ENCODE measurements at regions not wholly inside any gene's neighbourhood (a gene's known extent, or its start where the extent isn't known, plus 50 kb on each side); places are given as distances from the start of the nearest gene placed in this dataset.

GRCh38 chr17:70024253-70024652, 50.8 kb upstream of the KCNJ16 start:
- Histone ChIP-seq H3K79me2 (ENCODE audit: insufficient read depth, low read length) (no peaks in the 10 kb centered on the region), H3K4me3 (ENCODE audit: insufficient read depth, low read length, poor library complexity, severe bottlenecking) (no peak overlapping the region), H3K36me3 (ENCODE audit: low read length) (no peaks in the 10 kb centered on the region), H3K9me2 (replicated peaks; ENCODE audit: insufficient read depth, low read length) (no peaks in the 10 kb centered on the region), H4K20me1 (ENCODE audit: low read depth, low read length) (no peaks in the 10 kb centered on the region), H2AFZ (ENCODE audit: low read depth, low read length, severe bottlenecking) (no peak overlapping the region), H3K27me3 (ENCODE audit: low read length) (no peaks in the 10 kb centered on the region), H3F3A (ENCODE audit: insufficient read depth) (no peaks in the 10 kb centered on the region), H3K27ac (ENCODE audit: low read depth, low read length) (no peak overlapping the region), H3K4me2 (ENCODE audit: low read depth, low read length, poor library complexity, severe bottlenecking) (no peak overlapping the region), H3K9me3 (ENCODE audit: insufficient read depth, low read length) (no peaks in the 10 kb centered on the region), H3K9ac (ENCODE audit: low read length) (no peak overlapping the region)
- TF ChIP-seq EZH2phosphoT487 (conservative IDR thresholded peaks at IDR 0.05; ENCODE audit: low read length): no peak
- TF ChIP-seq CTCF (IDR thresholded peaks at IDR 0.05; ENCODE audit: insufficient read depth, low read length, poor library complexity, severe bottlenecking): no peak

Data from SU-DHL-6 (cell line).